ENCODE measurements at regions not wholly inside any gene's neighbourhood (a gene's known extent, or its start where the extent isn't known, plus 50 kb on each side); places are given as distances from the start of the nearest gene placed in this dataset.

- TF ChIP-seq POLR2A (IDR thresholded peaks at IDR 0.05) (no peak), CTCF (IDR thresholded peaks at IDR 0.05) (no peak), POLR2AphosphoS5 (IDR thresholded peaks at IDR 0.05; ENCODE audit: insufficient read depth in 1 of 2, low read depth in 1 of 2) (no peak)
- no peak for DNase-seq (ENCODE audit: extremely low spot score in 2 of 2)
- no peaks in the 10 kb centered on the region for H3K9me3 ChIP-seq
- H3K4me3 ChIP-seq = no peak overlapping the region
- H3K36me3 ChIP-seq = no peaks in the 10 kb centered on the region
- H3K27ac ChIP-seq = no peak overlapping the region
- no peaks in the 10 kb centered on the region for H3K4me1 ChIP-seq
- no peaks in the 10 kb centered on the region for H3K27me3 ChIP-seq
- intact Hi-C loops (cut with DNase I) = no loop called here
Observed at GRCh38 chr3:99475229-99475628, 163.2 kb upstream of the COL8A1 start.

GRCh38 chr3:99474776-99475175, 163.6 kb upstream of the COL8A1 start:
- intact Hi-C loops (cut with DNase I) = no loop called here
- no peak overlapping the region for H3K27ac ChIP-seq
- no peak for TF ChIP-seq CTCF (IDR thresholded peaks at IDR 0.05)
- TF ChIP-seq POLR2AphosphoS5 (IDR thresholded peaks at IDR 0.05; ENCODE audit: insufficient read depth in 1 of 2, low read depth in 1 of 2) = no peak
- TF ChIP-seq POLR2A (IDR thresholded peaks at IDR 0.05) = no peak
- no peaks in the 10 kb centered on the region for H3K36me3 ChIP-seq
- H3K27me3 ChIP-seq = no peaks in the 10 kb centered on the region
- no peaks in the 10 kb centered on the region for H3K9me3 ChIP-seq
- H3K4me3 ChIP-seq = no peak overlapping the region
- H3K4me1 ChIP-seq = no peaks in the 10 kb centered on the region
- no peak for DNase-seq (ENCODE audit: extremely low spot score in 2 of 2)

GRCh38 chr3:99473321-99473751, 165.1 kb upstream of the COL8A1 start:
- intact Hi-C loops (cut with DNase I) = no loop called here
- no peaks in the 10 kb centered on the region for H3K27me3 ChIP-seq
- no peaks in the 10 kb centered on the region for H3K36me3 ChIP-seq

GRCh38 chr3:99472385-99472784, 166.0 kb upstream of the COL8A1 start:
- DNase-seq (ENCODE audit: extremely low spot score in 2 of 2) = no peak
- H3K4me1 ChIP-seq = no peaks in the 10 kb centered on the region
- intact Hi-C loops (cut with DNase I) = no loop called here
- no peaks in the 10 kb centered on the region for H3K9me3 ChIP-seq
- H3K27me3 ChIP-seq = no peaks in the 10 kb centered on the region
- TF ChIP-seq POLR2AphosphoS5 (IDR thresholded peaks at IDR 0.05; ENCODE audit: insufficient read depth in 1 of 2, low read depth in 1 of 2) = no peak
- no peak for TF ChIP-seq CTCF (IDR thresholded peaks at IDR 0.05)
- no peak for TF ChIP-seq POLR2A (IDR thresholded peaks at IDR 0.05)
- H3K27ac ChIP-seq = no peak overlapping the region
- H3K4me3 ChIP-seq = no peak overlapping the region
- H3K36me3 ChIP-seq = no peaks in the 10 kb centered on the region

More at GRCh38 chr3:99473321-99473751, 165.1 kb upstream of the COL8A1 start:
- TF ChIP-seq POLR2A (IDR thresholded peaks at IDR 0.05) = no peak
- no peak for TF ChIP-seq CTCF (IDR thresholded peaks at IDR 0.05)
- no peak for TF ChIP-seq POLR2AphosphoS5 (IDR thresholded peaks at IDR 0.05; ENCODE audit: insufficient read depth in 1 of 2, low read depth in 1 of 2)
- Histone ChIP-seq H3K4me3 (no peak overlapping the region), H3K27ac (no peak overlapping the region), H3K4me1 (no peaks in the 10 kb centered on the region), H3K9me3 (no peaks in the 10 kb centered on the region)
- no peak for DNase-seq (ENCODE audit: extremely low spot score in 2 of 2)

- TF ChIP-seq CTCF (IDR thresholded peaks at IDR 0.05) (no peak), POLR2A (IDR thresholded peaks at IDR 0.05) (no peak), POLR2AphosphoS5 (IDR thresholded peaks at IDR 0.05; ENCODE audit: insufficient read depth in 1 of 2, low read depth in 1 of 2) (no peak)
- Histone ChIP-seq H3K27me3 (no peaks in the 10 kb centered on the region), H3K4me1 (no peaks in the 10 kb centered on the region), H3K36me3 (no peaks in the 10 kb centered on the region), H3K27ac (no peak overlapping the region), H3K4me3 (no peak overlapping the region), H3K9me3 (no peaks in the 10 kb centered on the region)
- intact Hi-C loops (cut with DNase I) = no loop called here
- no peak for DNase-seq (ENCODE audit: extremely low spot score in 2 of 2)
Observed at GRCh38 chr3:99471353-99472323, 166.8 kb upstream of the COL8A1 start.
